ENCODE measurements at regions not wholly inside any gene's neighbourhood (a gene's known extent, or its start where the extent isn't known, plus 50 kb on each side); places are given as distances from the start of the nearest gene placed in this dataset.

DNA sequence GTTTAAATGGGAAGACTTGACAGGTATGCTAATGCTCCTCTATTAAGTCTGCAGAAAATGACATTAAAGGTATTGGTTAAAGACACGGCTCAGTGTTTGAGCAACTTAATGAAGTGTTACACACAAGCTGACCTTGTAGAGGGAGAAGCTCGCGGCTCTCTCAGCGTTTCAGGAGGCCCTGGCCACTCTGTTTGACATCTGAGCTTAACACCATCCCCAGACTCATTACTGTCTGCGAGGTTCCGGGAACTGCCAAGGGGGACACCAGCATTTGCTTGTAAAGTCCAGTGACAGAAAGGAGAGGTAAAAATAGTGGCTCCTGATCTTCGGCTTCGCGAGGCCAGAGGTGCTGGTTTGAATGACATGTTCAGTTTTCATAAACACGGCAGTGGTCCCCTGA, 540.7 kb upstream of the CADM1 start:
- Histone ChIP-seq H3K4me2 (no peak overlapping the region), H4K20me1 (ENCODE audit: insufficient read depth) (no peaks in the 10 kb centered on the region), H3K27ac (ENCODE audit: low read depth in 2 of 2, low read length in 1 of 2) (no peak overlapping the region), H3K4me1 (ENCODE audit: control insufficient read depth in 1 of 2, insufficient read depth in 2 of 2, low read depth in 1 of 2, low read length in 1 of 2) (peaks cover 0 to 7% of the 10 kb centered on the region in 2 experiments; a peak in 1 of 4 replicates), H3K36me3 (replicated peaks in 1 of 2; ENCODE audit: control insufficient read depth in 1 of 2, insufficient read depth in 2 of 2, low read length in 1 of 2) (no peaks in the 10 kb centered on the region), H3K79me2 (ENCODE audit: insufficient read depth) (no peaks in the 10 kb centered on the region), H3K4me3 (ENCODE audit: low read depth in 2 of 2, low read length in 1 of 2) (no peak overlapping the region), H3F3A (replicated peaks; ENCODE audit: insufficient read depth) (no peaks in the 10 kb centered on the region), H3K9ac (no peak overlapping the region), H3K9me2 (no peaks in the 10 kb centered on the region), H3K9me3 (no peaks in the 10 kb centered on the region), H2AFZ (ENCODE audit: low read depth) (no peak overlapping the region), H3K27me3 (ENCODE audit: insufficient read depth) (no peaks in the 10 kb centered on the region)
- DNase-seq, result no peak
- TF ChIP-seq, protein P1, sequence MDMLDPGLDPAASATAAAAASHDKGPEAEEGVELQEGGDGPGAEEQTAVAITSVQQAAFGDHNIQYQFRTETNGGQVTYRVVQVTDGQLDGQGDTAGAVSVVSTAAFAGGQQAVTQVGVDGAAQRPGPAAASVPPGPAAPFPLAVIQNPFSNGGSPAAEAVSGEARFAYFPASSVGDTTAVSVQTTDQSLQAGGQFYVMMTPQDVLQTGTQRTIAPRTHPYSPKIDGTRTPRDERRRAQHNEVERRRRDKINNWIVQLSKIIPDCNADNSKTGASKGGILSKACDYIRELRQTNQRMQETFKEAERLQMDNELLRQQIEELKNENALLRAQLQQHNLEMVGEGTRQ (IDR thresholded peaks at IDR 0.05; ENCODE audit: borderline replicate concordance, low read depth, low read length), result no peak
- ChIA-PET POLR2A (no interaction called here), CTCF (interaction anchor here (1.3 kb wide), 1 partner anchor 21 kb away, joined by 4 read pairs; no protein-coding TSS in a partner anchor)
- 59% methylated on average over 10 of the region's 10 CpGs for WGBS (ENCODE audit: low lambda C conversion rate)

DNA sequence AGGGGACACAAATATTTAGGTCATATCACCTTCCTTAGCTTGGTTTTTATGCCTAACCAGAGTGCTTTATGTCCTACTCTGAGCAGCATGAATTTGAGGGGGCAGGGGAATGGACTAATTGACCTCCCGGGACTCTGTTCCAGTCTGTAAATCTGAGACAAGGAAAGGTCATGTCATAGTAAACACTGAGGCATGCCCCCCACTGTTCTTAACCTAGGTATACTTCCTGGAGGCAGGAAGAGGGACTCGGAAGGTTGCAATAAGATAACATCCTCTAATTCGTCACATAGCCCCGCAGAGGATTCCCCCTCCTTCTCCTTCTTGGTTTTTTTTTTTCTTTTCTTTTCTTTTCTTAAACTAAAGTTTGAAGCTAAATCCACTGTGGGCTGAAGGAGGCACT, 540.3 kb upstream of the CADM1 start:
- 48% methylated on average over 4 of the region's 4 CpGs for WGBS (ENCODE audit: low lambda C conversion rate)
- no peak overlapping the region for H3K4me2 ChIP-seq
- H3K4me1 ChIP-seq (ENCODE audit: control insufficient read depth in 1 of 2, insufficient read depth in 2 of 2, low read depth in 1 of 2, low read length in 1 of 2), result peaks cover 0 to 5% of the 10 kb centered on the region in 2 experiments; a peak in 1 of 4 replicates
- no peak overlapping the region for H2AFZ ChIP-seq (ENCODE audit: low read depth)
- H3K9me3 ChIP-seq, result no peaks in the 10 kb centered on the region
- no peak for TF ChIP-seq SIN3A (IDR thresholded peaks at IDR 0.05; ENCODE audit: borderline replicate concordance, low read depth, low read length)
- TF ChIP-seq, protein P1 (IDR thresholded peaks at IDR 0.05; ENCODE audit: borderline replicate concordance, low read depth, low read length), result no peak
- TF ChIP-seq, protein P2, sequence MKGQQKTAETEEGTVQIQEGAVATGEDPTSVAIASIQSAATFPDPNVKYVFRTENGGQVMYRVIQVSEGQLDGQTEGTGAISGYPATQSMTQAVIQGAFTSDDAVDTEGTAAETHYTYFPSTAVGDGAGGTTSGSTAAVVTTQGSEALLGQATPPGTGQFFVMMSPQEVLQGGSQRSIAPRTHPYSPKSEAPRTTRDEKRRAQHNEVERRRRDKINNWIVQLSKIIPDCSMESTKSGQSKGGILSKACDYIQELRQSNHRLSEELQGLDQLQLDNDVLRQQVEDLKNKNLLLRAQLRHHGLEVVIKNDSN (IDR thresholded peaks at IDR 0.05; ENCODE audit: borderline replicate concordance, low read depth), result no peak
- TF ChIP-seq, protein P3, sequence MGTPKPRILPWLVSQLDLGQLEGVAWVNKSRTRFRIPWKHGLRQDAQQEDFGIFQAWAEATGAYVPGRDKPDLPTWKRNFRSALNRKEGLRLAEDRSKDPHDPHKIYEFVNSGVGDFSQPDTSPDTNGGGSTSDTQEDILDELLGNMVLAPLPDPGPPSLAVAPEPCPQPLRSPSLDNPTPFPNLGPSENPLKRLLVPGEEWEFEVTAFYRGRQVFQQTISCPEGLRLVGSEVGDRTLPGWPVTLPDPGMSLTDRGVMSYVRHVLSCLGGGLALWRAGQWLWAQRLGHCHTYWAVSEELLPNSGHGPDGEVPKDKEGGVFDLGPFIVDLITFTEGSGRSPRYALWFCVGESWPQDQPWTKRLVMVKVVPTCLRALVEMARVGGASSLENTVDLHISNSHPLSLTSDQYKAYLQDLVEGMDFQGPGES (IDR thresholded peaks at IDR 0.05; ENCODE audit: low read depth, low read length), result no peak
- TF ChIP-seq MEF2A (IDR thresholded peaks at IDR 0.05; ENCODE audit: borderline replicate concordance, low read depth), result no peak
- no peaks in the 10 kb centered on the region for H3F3A ChIP-seq (replicated peaks; ENCODE audit: insufficient read depth)
- no peak overlapping the region for H3K9ac ChIP-seq
- H3K27me3 ChIP-seq (ENCODE audit: insufficient read depth), result no peaks in the 10 kb centered on the region
- ChIA-PET POLR2A (no interaction called here), CTCF (interaction anchor here (1.1 to 1.3 kb wide), 2 partner anchors 20 to 21 kb away, joined by 3 to 4 read pairs; no protein-coding TSS in a partner anchor)
- DNase-seq, result no peak
- no peaks in the 10 kb centered on the region for H3K79me2 ChIP-seq (ENCODE audit: insufficient read depth)
- H3K27ac ChIP-seq (ENCODE audit: low read depth in 2 of 2, low read length in 1 of 2), result no peak overlapping the region
- no peaks in the 10 kb centered on the region for H3K36me3 ChIP-seq (replicated peaks in 1 of 2; ENCODE audit: control insufficient read depth in 1 of 2, insufficient read depth in 2 of 2, low read length in 1 of 2)
- no peaks in the 10 kb centered on the region for H3K9me2 ChIP-seq
- H3K4me3 ChIP-seq (ENCODE audit: low read depth in 2 of 2, low read length in 1 of 2), result no peak overlapping the region
- H4K20me1 ChIP-seq (ENCODE audit: insufficient read depth), result no peaks in the 10 kb centered on the region

DNA sequence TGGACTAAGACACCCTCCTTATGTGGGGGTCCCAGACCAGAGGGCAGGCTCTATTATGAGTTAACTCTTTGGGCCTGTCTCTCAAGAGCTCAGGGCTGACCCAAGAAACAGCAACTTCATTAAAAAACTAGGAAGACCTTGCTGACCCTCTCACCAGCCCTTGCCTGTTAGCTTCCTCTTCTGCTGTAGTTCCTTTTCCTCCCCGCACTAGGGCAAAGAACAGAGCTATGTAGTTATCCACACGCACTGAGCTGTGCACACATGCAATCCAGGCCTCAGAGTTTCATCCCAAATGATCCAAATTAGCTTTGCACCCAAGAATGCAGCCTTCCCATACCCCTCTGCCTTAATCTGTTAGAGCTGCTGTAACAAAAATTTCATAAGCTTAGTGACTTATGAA, 539.6 kb upstream of the CADM1 start:
- CTCF ChIA-PET, result interaction anchor here (1.1 kb wide), 1 partner anchor 21 kb away, joined by 3 read pairs; no protein-coding TSS in a partner anchor
- 24% methylated on average over 2 of the region's 2 CpGs for WGBS (ENCODE audit: low lambda C conversion rate)
- Histone ChIP-seq H3K36me3 (replicated peaks in 1 of 2; ENCODE audit: control insufficient read depth in 1 of 2, insufficient read depth in 2 of 2, low read length in 1 of 2) (no peaks in the 10 kb centered on the region), H2AFZ (ENCODE audit: low read depth) (no peak overlapping the region), H3F3A (replicated peaks; ENCODE audit: insufficient read depth) (no peaks in the 10 kb centered on the region), H3K79me2 (ENCODE audit: insufficient read depth) (no peaks in the 10 kb centered on the region), H3K4me1 (ENCODE audit: control insufficient read depth in 1 of 2, insufficient read depth in 2 of 2, low read depth in 1 of 2, low read length in 1 of 2) (peaks cover 0 to 5% of the 10 kb centered on the region in 2 experiments; a peak in 1 of 4 replicates), H3K4me3 (ENCODE audit: low read depth in 2 of 2, low read length in 1 of 2) (no peak overlapping the region), H3K27me3 (ENCODE audit: insufficient read depth) (no peaks in the 10 kb centered on the region), H3K4me2 (no peak overlapping the region), H4K20me1 (ENCODE audit: insufficient read depth) (no peaks in the 10 kb centered on the region), H3K27ac (ENCODE audit: low read depth in 2 of 2, low read length in 1 of 2) (no peak overlapping the region), H3K9me2 (no peaks in the 10 kb centered on the region), H3K9ac (no peak overlapping the region), H3K9me3 (no peaks in the 10 kb centered on the region)
- DNase-seq, result no peak
- POLR2A ChIA-PET, result no interaction called here
- TF ChIP-seq RFX5 (IDR thresholded peaks at IDR 0.05; ENCODE audit: low read length) (no peak), RCOR1 (IDR thresholded peaks at IDR 0.05; ENCODE audit: low read length) (no peak), EP300 (IDR thresholded peaks at IDR 0.05; ENCODE audit: borderline replicate concordance in 1 of 2, low read depth in 1 of 2, low read length in 1 of 2) (no peak), FOXJ3 (CRISPR knock-in tag; IDR thresholded peaks at IDR 0.05) (no peak), POLR2AphosphoS5 (IDR thresholded peaks at IDR 0.05; ENCODE audit: low read depth, low read length) (no peak), SIN3A (IDR thresholded peaks at IDR 0.05; ENCODE audit: borderline replicate concordance, low read depth, low read length) (no peak), SMC3 (IDR thresholded peaks at IDR 0.05; ENCODE audit: low read depth, low read length) (no peak)
- TF ChIP-seq, protein P4, sequence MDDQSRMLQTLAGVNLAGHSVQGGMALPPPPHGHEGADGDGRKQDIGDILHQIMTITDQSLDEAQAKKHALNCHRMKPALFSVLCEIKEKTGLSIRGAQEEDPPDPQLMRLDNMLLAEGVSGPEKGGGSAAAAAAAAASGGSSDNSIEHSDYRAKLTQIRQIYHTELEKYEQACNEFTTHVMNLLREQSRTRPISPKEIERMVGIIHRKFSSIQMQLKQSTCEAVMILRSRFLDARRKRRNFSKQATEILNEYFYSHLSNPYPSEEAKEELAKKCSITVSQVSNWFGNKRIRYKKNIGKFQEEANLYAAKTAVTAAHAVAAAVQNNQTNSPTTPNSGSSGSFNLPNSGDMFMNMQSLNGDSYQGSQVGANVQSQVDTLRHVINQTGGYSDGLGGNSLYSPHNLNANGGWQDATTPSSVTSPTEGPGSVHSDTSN (IDR thresholded peaks at IDR 0.05), result no peak

All from SK-N-SH (cell line).